WTC11 (cell line): ENCODE measurements at regions not wholly inside any gene's neighbourhood (a gene's known extent, or its start where the extent isn't known, plus 50 kb on each side); places are given as distances from the start of the nearest gene placed in this dataset.

Experiments used
- ATAC-seq: fragments of 200-7000 bp; cut with Tn5 transposase; 2 replicates; pipeline ENCODE4 v1.10.0; 2021; ENCODE audit warnings: mild to moderate bottlenecking, moderate library complexity
- CTCF ChIA-PET: fragments of 300-600 bp; sonication (Branson Sonifier 250); formaldehyde crosslinking; loops from one replicate; lab custom pipeline; 2021; ENCODE audit warnings: antibody characterized with exemption; lab: Charles Lee
- POLR2A ChIA-PET: fragments of 350-600 bp; sonication (Branson Sonifier 250); formaldehyde crosslinking; loops from one replicate; lab custom pipeline; 2021; ENCODE audit warnings: antibody characterized with exemption; lab: Charles Lee
- DNase-seq: peaks from one replicate; pipeline ENCODE4 v3.0.0; 2021; ENCODE audit warnings: low spot score
- H3K27ac Mint-ChIP-seq: 2 replicates; pipeline ENCODE4 v1.8.0; 2021; ENCODE audit warnings: mixed read lengths
- H3K27me3 Mint-ChIP-seq: 2 replicates; pipeline ENCODE4 v1.8.0; 2021; ENCODE audit warnings: low read depth, mild to moderate bottlenecking, moderate library complexity, mixed read lengths
- H3K36me3 Mint-ChIP-seq: 2 replicates; pipeline ENCODE4 v1.8.0; 2021; ENCODE audit warnings: mixed read lengths
- H3K4me1 Mint-ChIP-seq: 2 replicates; pipeline ENCODE4 v1.8.0; 2022; ENCODE audit warnings: mixed read lengths
- H3K4me3 Mint-ChIP-seq: 2 replicates; pipeline ENCODE4 v1.8.0; 2021; ENCODE audit warnings: mild to moderate bottlenecking, moderate library complexity, mixed read lengths
- H3K9me3 Mint-ChIP-seq: 2 replicates; pipeline ENCODE4 v1.8.0; 2021; ENCODE audit warnings: mixed read lengths
- ATF1 ChIP-seq: sonication (generic); formaldehyde crosslinking; IDR thresholded peaks from 2 replicates; pipeline ENCODE4 v1.8.1; 2023; ENCODE audit warnings: mild to moderate bottlenecking, moderate library complexity, missing genetic modification reagents
- EMX1 ChIP-seq: fragments of 250-450 bp; sonication (Bioruptor Pico); IDR thresholded peaks from 2 replicates; pipeline ENCODE4 v1.8.0; 2021; ENCODE audit warnings: mild to moderate bottlenecking
- ETV6 ChIP-seq: sonication (generic); formaldehyde crosslinking; IDR thresholded peaks from 2 replicates; pipeline ENCODE4 v1.8.1; 2022; ENCODE audit warnings: mild to moderate bottlenecking, missing genetic modification reagents
- FOXP1 ChIP-seq: sonication (generic); formaldehyde crosslinking; IDR thresholded peaks from 2 replicates; pipeline ENCODE4 v1.8.0; 2022; ENCODE audit warnings: missing genetic modification reagents, mild to moderate bottlenecking, moderate library complexity, borderline replicate concordance
- GABPB1 ChIP-seq: sonication (generic); formaldehyde crosslinking; IDR thresholded peaks from 2 replicates; pipeline ENCODE4 v1.8.1; 2023; ENCODE audit warnings: mild to moderate bottlenecking, missing genetic modification reagents
- TEAD4 ChIP-seq: sonication (generic); formaldehyde crosslinking; IDR thresholded peaks from 2 replicates; pipeline ENCODE4 v1.8.0; 2022; ENCODE audit warnings: mild to moderate bottlenecking, missing genetic modification reagents
- ZNF138 ChIP-seq: sonication (generic); formaldehyde crosslinking; conservative IDR thresholded peaks from 2 replicates; pipeline ENCODE4 v1.8.1; 2022; ENCODE audit warnings: mild to moderate bottlenecking, moderate library complexity, missing genetic modification reagents
- ZNF232 ChIP-seq: sonication (generic); formaldehyde crosslinking; IDR thresholded peaks from 2 replicates; pipeline ENCODE4 v1.8.0; 2022; ENCODE audit warnings: mild to moderate bottlenecking, missing genetic modification reagents
- TF ChIP-seq, protein P1 (sequence below): fragments of 250-450 bp; sonication (Bioruptor Pico); IDR thresholded peaks from 2 replicates; pipeline ENCODE4 v1.8.0; 2021; ENCODE audit warnings: mild to moderate bottlenecking
- TF ChIP-seq, protein P2 (sequence below): sonication (generic); formaldehyde crosslinking; IDR thresholded peaks from 2 replicates; pipeline ENCODE4 v1.8.1; 2022; ENCODE audit warnings: low read depth, mild to moderate bottlenecking, moderate library complexity, missing genetic modification reagents, borderline replicate concordance
- TF ChIP-seq, protein P3 (sequence below): sonication (generic); formaldehyde crosslinking; IDR thresholded peaks from 2 replicates; pipeline ENCODE4 v1.8.0; 2023; ENCODE audit warnings: missing genetic modification reagents
- TF ChIP-seq, protein P4 (sequence below): sonication (generic); formaldehyde crosslinking; conservative IDR thresholded peaks from 2 replicates; pipeline ENCODE4 v1.8.1; 2023; ENCODE audit warnings: mild to moderate bottlenecking, low read depth, missing genetic modification reagents, moderate library complexity
- TF ChIP-seq, protein P5 (sequence below): fragments of 250-450 bp; sonication (Bioruptor Pico); IDR thresholded peaks from 2 replicates; pipeline ENCODE4 v1.9.0; 2021; ENCODE audit warnings: moderate library complexity, mild to moderate bottlenecking, inconsistent platforms, borderline replicate concordance
- TF ChIP-seq, protein P6 (sequence below): sonication (generic); formaldehyde crosslinking; IDR thresholded peaks from 2 replicates; pipeline ENCODE4 v1.8.1; 2022; ENCODE audit warnings: mild to moderate bottlenecking, missing genetic modification reagents, moderate library complexity, borderline replicate concordance
- TF ChIP-seq, protein P7 (sequence below): fragments of 200-600 bp; IDR thresholded peaks from 2 replicates; pipeline ENCODE4 v1.8.0; 2022; ENCODE audit warnings: antibody characterized with exemption
- TF ChIP-seq, protein P8 (sequence below): fragments of 250-450 bp; sonication (Bioruptor Pico); conservative IDR thresholded peaks from 2 replicates; pipeline ENCODE4 v1.9.0; 2021; ENCODE audit warnings: mild to moderate bottlenecking

DNA sequence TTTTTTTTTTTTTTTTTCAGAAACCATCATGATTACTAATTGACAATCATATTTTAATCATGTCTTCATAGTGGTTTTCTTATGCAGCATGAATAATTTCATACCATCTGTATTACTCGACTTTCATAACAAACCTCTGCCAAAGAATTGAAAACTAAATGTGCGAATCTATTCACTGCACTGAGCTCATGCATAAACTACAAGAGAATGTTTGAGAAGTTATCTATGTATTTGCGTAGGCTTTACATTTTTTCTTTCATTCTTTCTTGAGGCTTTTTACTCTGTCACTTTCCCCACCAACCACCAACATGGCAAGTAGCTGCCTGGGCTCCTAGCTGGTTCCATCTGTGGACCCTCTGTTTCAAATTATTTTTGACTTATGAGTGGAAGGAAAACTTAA is 1761.0 kb downstream of the STIM2 start (continued):
- TF ChIP-seq, protein P1, sequence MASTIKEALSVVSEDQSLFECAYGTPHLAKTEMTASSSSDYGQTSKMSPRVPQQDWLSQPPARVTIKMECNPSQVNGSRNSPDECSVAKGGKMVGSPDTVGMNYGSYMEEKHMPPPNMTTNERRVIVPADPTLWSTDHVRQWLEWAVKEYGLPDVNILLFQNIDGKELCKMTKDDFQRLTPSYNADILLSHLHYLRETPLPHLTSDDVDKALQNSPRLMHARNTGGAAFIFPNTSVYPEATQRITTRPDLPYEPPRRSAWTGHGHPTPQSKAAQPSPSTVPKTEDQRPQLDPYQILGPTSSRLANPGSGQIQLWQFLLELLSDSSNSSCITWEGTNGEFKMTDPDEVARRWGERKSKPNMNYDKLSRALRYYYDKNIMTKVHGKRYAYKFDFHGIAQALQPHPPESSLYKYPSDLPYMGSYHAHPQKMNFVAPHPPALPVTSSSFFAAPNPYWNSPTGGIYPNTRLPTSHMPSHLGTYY (CRISPR knock-in tag): no peak
- TF ChIP-seq, protein P2, sequence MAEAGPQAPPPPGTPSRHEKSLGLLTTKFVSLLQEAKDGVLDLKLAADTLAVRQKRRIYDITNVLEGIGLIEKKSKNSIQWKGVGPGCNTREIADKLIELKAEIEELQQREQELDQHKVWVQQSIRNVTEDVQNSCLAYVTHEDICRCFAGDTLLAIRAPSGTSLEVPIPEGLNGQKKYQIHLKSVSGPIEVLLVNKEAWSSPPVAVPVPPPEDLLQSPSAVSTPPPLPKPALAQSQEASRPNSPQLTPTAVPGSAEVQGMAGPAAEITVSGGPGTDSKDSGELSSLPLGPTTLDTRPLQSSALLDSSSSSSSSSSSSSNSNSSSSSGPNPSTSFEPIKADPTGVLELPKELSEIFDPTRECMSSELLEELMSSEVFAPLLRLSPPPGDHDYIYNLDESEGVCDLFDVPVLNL (CRISPR knock-in tag): no peak

DNA sequence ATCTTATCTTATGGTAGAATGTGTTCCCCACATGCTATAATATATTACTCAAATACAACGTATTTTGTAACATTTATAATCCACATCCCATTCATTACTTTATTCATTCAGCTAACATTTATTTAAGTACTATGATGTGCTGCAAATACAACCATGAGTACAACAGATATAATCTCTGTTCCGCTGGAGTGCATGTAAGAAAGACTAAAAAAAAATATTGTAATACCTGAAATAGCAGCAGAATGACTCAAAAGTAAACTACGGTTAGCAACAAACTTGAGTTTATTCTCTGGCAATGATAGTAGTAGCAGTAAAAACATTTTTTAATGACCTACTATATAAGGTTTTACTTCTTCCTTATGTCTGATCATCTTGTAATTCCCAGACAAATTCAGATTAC is 1776.3 kb downstream of the STIM2 start:
- no peak overlapping the region for H3K27ac Mint-ChIP-seq
- CTCF ChIA-PET: no interaction called here
- no peak for DNase-seq

More for the DNA sequence above, 1776.3 kb downstream of the STIM2 start:
- Mint-ChIP-seq H3K4me1 (peaks cover 7% of the 10 kb centered on the region), H3K36me3 (peaks cover 16% of the 10 kb centered on the region), H3K4me3 (no peak overlapping the region), H3K27me3 (no peaks in the 10 kb centered on the region)
- ATAC-seq: no peak
- POLR2A ChIA-PET: no interaction called here
- TF ChIP-seq, protein P3, sequence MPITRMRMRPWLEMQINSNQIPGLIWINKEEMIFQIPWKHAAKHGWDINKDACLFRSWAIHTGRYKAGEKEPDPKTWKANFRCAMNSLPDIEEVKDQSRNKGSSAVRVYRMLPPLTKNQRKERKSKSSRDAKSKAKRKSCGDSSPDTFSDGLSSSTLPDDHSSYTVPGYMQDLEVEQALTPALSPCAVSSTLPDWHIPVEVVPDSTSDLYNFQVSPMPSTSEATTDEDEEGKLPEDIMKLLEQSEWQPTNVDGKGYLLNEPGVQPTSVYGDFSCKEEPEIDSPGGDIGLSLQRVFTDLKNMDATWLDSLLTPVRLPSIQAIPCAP (CRISPR knock-in tag): no peak
- TF ChIP-seq TEAD4 (CRISPR knock-in tag): no peak
- TF ChIP-seq FOXP1 (CRISPR knock-in tag): no peak
- TF ChIP-seq ZNF138: no peak
- TF ChIP-seq, protein P4, sequence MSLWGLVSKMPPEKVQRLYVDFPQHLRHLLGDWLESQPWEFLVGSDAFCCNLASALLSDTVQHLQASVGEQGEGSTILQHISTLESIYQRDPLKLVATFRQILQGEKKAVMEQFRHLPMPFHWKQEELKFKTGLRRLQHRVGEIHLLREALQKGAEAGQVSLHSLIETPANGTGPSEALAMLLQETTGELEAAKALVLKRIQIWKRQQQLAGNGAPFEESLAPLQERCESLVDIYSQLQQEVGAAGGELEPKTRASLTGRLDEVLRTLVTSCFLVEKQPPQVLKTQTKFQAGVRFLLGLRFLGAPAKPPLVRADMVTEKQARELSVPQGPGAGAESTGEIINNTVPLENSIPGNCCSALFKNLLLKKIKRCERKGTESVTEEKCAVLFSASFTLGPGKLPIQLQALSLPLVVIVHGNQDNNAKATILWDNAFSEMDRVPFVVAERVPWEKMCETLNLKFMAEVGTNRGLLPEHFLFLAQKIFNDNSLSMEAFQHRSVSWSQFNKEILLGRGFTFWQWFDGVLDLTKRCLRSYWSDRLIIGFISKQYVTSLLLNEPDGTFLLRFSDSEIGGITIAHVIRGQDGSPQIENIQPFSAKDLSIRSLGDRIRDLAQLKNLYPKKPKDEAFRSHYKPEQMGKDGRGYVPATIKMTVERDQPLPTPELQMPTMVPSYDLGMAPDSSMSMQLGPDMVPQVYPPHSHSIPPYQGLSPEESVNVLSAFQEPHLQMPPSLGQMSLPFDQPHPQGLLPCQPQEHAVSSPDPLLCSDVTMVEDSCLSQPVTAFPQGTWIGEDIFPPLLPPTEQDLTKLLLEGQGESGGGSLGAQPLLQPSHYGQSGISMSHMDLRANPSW (CRISPR knock-in tag): no peak
- TF ChIP-seq ETV6 (CRISPR knock-in tag): no peak
- TF ChIP-seq, protein P5, sequence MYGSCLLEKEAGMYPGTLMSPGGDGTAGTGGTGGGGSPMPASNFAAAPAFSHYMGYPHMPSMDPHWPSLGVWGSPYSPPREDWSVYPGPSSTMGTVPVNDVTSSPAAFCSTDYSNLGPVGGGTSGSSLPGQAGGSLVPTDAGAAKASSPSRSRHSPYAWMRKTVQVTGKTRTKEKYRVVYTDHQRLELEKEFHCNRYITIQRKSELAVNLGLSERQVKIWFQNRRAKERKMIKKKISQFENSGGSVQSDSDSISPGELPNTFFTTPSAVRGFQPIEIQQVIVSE (CRISPR knock-in tag): no peak
- no peak for TF ChIP-seq GABPB1 (CRISPR knock-in tag)
- TF ChIP-seq, protein P6, sequence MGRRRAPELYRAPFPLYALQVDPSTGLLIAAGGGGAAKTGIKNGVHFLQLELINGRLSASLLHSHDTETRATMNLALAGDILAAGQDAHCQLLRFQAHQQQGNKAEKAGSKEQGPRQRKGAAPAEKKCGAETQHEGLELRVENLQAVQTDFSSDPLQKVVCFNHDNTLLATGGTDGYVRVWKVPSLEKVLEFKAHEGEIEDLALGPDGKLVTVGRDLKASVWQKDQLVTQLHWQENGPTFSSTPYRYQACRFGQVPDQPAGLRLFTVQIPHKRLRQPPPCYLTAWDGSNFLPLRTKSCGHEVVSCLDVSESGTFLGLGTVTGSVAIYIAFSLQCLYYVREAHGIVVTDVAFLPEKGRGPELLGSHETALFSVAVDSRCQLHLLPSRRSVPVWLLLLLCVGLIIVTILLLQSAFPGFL (CRISPR knock-in tag): no peak
- TF ChIP-seq EMX1: no peak
- TF ChIP-seq ATF1 (CRISPR knock-in tag): no peak
- no peak for TF ChIP-seq ZNF232 (CRISPR knock-in tag)
- TF ChIP-seq, protein P7, sequence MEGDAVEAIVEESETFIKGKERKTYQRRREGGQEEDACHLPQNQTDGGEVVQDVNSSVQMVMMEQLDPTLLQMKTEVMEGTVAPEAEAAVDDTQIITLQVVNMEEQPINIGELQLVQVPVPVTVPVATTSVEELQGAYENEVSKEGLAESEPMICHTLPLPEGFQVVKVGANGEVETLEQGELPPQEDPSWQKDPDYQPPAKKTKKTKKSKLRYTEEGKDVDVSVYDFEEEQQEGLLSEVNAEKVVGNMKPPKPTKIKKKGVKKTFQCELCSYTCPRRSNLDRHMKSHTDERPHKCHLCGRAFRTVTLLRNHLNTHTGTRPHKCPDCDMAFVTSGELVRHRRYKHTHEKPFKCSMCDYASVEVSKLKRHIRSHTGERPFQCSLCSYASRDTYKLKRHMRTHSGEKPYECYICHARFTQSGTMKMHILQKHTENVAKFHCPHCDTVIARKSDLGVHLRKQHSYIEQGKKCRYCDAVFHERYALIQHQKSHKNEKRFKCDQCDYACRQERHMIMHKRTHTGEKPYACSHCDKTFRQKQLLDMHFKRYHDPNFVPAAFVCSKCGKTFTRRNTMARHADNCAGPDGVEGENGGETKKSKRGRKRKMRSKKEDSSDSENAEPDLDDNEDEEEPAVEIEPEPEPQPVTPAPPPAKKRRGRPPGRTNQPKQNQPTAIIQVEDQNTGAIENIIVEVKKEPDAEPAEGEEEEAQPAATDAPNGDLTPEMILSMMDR: no peak
- TF ChIP-seq, protein P8, sequence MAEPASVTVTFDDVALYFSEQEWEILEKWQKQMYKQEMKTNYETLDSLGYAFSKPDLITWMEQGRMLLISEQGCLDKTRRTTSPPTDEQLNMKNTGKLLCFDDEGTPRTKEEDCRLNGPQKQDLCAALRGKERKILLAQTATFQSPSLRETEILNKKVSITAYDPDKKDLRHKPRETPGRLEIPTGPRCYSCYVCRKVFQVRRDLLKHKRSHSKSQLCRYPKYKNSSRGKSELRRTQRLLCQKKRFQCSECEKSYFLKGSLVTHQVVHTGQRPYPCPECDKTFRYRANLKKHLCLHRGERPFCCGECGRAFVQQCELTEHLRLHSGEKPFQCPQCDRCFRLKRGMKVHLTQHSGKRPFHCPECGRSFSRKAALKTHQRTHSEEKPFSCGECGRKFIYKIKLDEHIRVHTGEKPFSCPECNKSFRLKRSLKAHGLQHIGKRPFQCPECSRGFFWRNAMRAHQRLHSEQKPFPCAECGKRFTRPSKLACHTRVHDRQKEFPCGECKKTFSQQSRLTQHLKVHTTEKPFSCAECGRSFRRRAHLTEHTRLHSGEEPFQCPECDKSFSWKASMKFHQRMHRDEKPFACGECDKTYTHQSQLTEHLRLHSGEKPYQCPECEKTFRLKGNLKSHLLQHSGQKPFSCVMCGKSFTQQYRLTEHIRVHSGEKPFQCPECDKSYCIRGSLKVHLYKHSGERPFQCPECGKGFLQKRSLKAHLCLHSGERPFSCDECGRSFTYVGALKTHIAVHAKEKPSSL (CRISPR knock-in tag): no peak
- TF ChIP-seq, all 79 proteins: peak for 0
- peaks cover 14% of the 10 kb centered on the region for H3K9me3 Mint-ChIP-seq
